Prostate gland (tissue), 2 donors: ENCODE measurements at regions not wholly inside any gene's neighbourhood (a gene's known extent, or its start where the extent isn't known, plus 50 kb on each side); places are given as distances from the start of the nearest gene placed in this dataset.

Source experiments
- DNase-seq: peaks from one replicate; pipeline ENCODE4 v3.0.0-alpha.2; 2019; ENCODE audit warnings: low spot score
- H3K27ac ChIP-seq, 2 donors: fragments of 200-600 bp; sonication (generic); 2 replicates each; pipeline ENCODE4 v1.5.1; 2017 to 2019
- H3K27me3 ChIP-seq: fragments of 200-600 bp; sonication (generic); replicated peaks from 2 replicates; pipeline ENCODE4 v1.5.1; 2019; ENCODE audit not compliant: insufficient read depth
- H3K36me3 ChIP-seq, 2 donors: fragments of 200-600 bp; sonication (generic); 1 replicate in 1 of 2; 2 replicates in 1 of 2; pipeline versions ENCODE4 v1.5.1 to v1.8.1; 2017 to 2019
- H3K4me1 ChIP-seq: fragments of 200-600 bp; sonication (generic); replicated peaks from 2 replicates; pipeline ENCODE4 v1.5.1; 2019
- H3K4me3 ChIP-seq, 2 donors: fragments of 200-600 bp; sonication (generic); 2 replicates each; pipeline ENCODE4 v1.5.1; 2017 to 2019
- H3K9me3 ChIP-seq: fragments of 200-600 bp; sonication (generic); 2 replicates; pipeline ENCODE4 v1.5.1; 2017
- POLR2A ChIP-seq: fragments of 450-650 bp; IDR thresholded peaks from one replicate; pipeline ENCODE4 v1.6.1; 2016; ENCODE audit warnings: antibody characterized with exemption, mild to moderate bottlenecking
- POLR2AphosphoS5 ChIP-seq: sonication (generic); formaldehyde crosslinking; IDR thresholded peaks from one replicate; pipeline ENCODE4 v1.6.1; 2017; ENCODE audit warnings: antibody characterized with exemption
- WGBS: methylation state at CpG from one replicate; pipeline ENCODE4 v1.1.5; 2018; 5-methylcytosine and 5-hydroxymethylcytosine counted together
- intact Hi-C: fragments of 100-400 bp; cut with DNase I; formaldehyde crosslinking; loops from one replicate; pipeline ENCODE4 v1.14.2; 2022
- TF ChIP-seq, protein P1 (sequence below), 4 experiments: fragments of 200-600 bp in 2 of 4; fragments of 450-650 bp in 2 of 4; sonication (generic) in 2 of 4; IDR thresholded peaks; 1 replicate in 3 of 4; 2 replicates in 1 of 4; pipeline ENCODE4 v1.5.1; 2016 to 2019; ENCODE audit warnings: antibody characterized with exemption in 4 of 4, mild to moderate bottlenecking in 2 of 4, moderate library complexity in 2 of 4

DNA sequence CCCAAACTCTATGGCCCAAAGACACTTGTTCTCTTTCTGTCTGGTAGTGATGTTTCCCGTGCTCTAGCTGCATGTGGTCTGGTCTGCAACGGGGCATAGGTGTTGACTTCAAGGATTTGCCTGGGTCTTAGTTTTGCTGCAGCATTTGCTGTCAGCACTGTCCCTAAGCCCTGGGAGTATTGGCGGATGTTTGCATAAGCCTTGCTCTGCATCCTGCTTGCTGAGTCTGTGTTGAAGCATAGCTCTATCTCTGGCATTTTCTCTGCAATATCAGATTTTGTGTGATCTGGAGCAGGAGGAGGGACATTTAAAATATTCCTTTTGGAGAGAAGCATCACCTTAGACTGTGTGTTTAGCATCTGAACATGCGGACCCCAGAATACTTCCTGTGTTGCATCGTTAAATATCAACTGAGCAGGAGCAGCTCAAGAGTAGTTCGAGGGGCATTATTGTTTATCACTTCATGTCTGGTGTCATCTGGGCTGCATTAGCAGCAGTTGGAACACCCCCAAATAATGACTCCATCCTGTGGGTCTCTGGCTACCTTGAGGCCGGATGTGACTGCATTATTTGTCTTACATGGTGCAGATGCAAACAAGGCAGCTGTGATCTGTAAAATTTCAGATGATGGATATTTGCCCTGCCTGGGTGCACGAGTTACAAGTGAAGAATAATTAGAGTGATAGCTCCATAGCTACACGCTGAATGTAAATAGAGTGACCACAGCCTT, 231.7 kb downstream of the TRIB2 start:
- TF ChIP-seq, protein P1, sequence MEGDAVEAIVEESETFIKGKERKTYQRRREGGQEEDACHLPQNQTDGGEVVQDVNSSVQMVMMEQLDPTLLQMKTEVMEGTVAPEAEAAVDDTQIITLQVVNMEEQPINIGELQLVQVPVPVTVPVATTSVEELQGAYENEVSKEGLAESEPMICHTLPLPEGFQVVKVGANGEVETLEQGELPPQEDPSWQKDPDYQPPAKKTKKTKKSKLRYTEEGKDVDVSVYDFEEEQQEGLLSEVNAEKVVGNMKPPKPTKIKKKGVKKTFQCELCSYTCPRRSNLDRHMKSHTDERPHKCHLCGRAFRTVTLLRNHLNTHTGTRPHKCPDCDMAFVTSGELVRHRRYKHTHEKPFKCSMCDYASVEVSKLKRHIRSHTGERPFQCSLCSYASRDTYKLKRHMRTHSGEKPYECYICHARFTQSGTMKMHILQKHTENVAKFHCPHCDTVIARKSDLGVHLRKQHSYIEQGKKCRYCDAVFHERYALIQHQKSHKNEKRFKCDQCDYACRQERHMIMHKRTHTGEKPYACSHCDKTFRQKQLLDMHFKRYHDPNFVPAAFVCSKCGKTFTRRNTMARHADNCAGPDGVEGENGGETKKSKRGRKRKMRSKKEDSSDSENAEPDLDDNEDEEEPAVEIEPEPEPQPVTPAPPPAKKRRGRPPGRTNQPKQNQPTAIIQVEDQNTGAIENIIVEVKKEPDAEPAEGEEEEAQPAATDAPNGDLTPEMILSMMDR (IDR thresholded peaks at IDR 0.05) = no peak
- no peak for TF ChIP-seq POLR2AphosphoS5
- no peak for TF ChIP-seq POLR2A
- Histone ChIP-seq H3K4me1 (no peaks in the 10 kb centered on the region), H3K9me3 (no peaks in the 10 kb centered on the region), H3K36me3 (no peaks in the 10 kb centered on the region), H3K4me3 (no peak overlapping the region), H3K27ac (no peak overlapping the region), H3K27me3 (no peaks in the 10 kb centered on the region)
- DNase-seq = no peak
- 68% methylated on average over 9 of the region's 9 CpGs for WGBS
- intact Hi-C loops = no loop called here

DNA sequence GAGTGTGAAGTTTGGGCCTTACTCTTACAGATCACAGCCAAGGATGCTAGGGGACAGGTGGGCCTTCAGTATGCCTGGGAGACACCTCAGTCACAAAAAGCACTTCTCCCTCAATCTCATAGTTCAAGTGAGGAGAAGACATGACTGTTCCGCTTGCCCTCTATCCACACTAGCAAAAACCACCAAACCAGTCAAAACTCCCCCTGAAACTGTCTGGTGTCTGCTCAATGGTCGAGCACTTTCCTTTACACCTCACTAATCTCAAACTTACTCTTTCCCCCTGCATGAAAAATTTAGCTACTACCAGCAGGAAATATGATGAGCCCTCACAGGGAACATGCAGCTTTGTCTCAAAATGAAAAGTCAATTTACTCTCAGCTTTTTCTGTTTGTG, 232.2 kb downstream of the TRIB2 start:
- intact Hi-C loops = no loop called here
- H3K27ac ChIP-seq = no peak overlapping the region
- no peaks in the 10 kb centered on the region for H3K36me3 ChIP-seq
- 100% methylated on average over 2 of the region's 2 CpGs for WGBS
- H3K4me1 ChIP-seq = no peaks in the 10 kb centered on the region
- no peak for DNase-seq
- no peak overlapping the region for H3K4me3 ChIP-seq
- H3K9me3 ChIP-seq = no peaks in the 10 kb centered on the region
- TF ChIP-seq POLR2A (no peak), POLR2AphosphoS5 (no peak)
- TF ChIP-seq, protein P1 (IDR thresholded peaks at IDR 0.05) = no peak
- H3K27me3 ChIP-seq = no peaks in the 10 kb centered on the region

DNA sequence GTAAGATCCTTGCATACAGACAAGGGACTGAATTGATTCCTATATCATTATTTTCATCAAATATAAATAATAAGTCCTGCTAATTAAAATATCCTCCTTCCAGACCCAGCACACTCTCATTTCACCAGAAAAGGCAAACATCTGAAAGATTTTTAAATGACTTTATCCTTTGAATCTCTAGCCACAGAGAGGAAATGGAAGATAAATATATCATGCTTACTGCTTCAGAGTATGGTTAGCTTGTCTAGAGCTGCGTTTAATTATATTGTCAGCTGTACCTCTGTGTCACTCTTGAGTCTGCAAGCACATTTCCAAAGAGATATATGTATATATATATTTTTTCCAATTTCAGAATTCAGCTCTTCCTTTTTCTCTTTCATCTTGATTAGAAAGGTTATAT, 232.7 kb downstream of the TRIB2 start:
- Histone ChIP-seq H3K4me1 (no peaks in the 10 kb centered on the region), H3K9me3 (no peaks in the 10 kb centered on the region), H3K27ac (no peak overlapping the region), H3K4me3 (no peak overlapping the region), H3K36me3 (no peaks in the 10 kb centered on the region), H3K27me3 (no peaks in the 10 kb centered on the region)
- 62% methylated on average over 1 of the region's 1 CpG for WGBS
- intact Hi-C loops = no loop called here
- TF ChIP-seq, protein P1 (IDR thresholded peaks at IDR 0.05) = no peak
- TF ChIP-seq POLR2AphosphoS5 (no peak), POLR2A (no peak)
- no peak for DNase-seq

DNA sequence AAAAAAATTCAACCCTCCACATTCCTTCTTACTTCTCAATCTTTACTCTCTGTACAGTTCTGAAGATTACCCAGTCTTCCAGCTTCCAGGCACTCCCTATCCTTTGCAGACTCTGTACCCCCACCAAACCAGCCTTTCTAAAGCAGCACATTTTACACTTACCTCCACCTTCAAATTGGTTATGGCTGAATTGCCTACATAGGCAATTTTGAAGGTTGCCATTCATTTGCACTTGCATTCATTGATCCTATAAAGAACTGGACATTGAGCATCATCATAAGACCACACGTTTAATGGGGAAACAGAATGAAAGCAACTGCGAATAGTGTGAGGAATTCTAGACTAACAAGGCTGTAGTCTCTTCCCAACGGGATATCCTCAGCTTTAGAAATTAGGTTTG, 233.4 kb downstream of the TRIB2 start:
- H3K27ac ChIP-seq = no peak overlapping the region
- intact Hi-C loops = no loop called here
- TF ChIP-seq, protein P1 (IDR thresholded peaks at IDR 0.05) = no peak
- TF ChIP-seq POLR2AphosphoS5 = no peak
- no peak for TF ChIP-seq POLR2A
- no peaks in the 10 kb centered on the region for H3K27me3 ChIP-seq
- H3K4me3 ChIP-seq = no peak overlapping the region
- DNase-seq = no peak
- no peaks in the 10 kb centered on the region for H3K4me1 ChIP-seq
- no peaks in the 10 kb centered on the region for H3K9me3 ChIP-seq
- WGBS = 87% methylated on average over 3 of the region's 3 CpGs
- no peaks in the 10 kb centered on the region for H3K36me3 ChIP-seq

DNA sequence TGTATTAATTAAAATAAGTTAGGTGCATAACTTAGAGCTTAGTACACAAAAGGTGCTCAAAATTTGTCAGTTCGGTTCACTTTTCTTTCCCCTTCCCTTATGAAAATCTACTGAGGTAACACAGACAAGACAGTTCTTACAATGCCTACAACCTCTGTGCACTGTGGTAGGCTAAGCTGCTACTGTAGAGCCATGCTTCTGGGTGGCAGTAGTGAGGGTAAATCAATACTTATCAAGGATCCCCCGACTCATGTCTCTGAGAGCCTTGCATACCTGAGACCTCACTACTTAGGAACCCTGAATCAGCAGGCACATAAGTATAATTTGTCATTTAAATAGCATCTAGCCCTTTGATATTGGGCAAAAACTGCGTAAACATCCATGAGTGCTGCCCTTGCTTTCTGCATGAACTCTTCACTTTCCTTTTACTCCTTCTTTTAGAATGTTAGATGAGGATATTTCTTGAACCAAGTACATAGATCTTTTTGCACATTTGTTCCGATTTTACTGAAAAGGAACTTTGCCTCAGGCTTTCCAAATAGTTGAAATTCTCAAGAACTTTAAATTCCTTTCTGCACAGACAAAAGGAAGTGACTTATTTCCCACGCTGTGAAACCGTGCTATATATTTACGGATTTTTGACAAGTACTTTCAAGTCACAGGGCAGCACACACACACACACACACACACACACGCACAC, 234.4 kb downstream of the TRIB2 start:
- H3K4me3 ChIP-seq = no peak overlapping the region
- DNase-seq = no peak
- TF ChIP-seq POLR2AphosphoS5 = no peak
- TF ChIP-seq, protein P1 (IDR thresholded peaks at IDR 0.05) = no peak
- no peak for TF ChIP-seq POLR2A
- no peaks in the 10 kb centered on the region for H3K27me3 ChIP-seq
- no peaks in the 10 kb centered on the region for H3K9me3 ChIP-seq
- no peak overlapping the region for H3K27ac ChIP-seq
- WGBS = 50% methylated on average over 8 of the region's 8 CpGs
- H3K36me3 ChIP-seq = no peaks in the 10 kb centered on the region
- no peaks in the 10 kb centered on the region for H3K4me1 ChIP-seq
- intact Hi-C loops = no loop called here
